ENCODE measurements at regions not wholly inside any gene's neighbourhood (a gene's known extent, or its start where the extent isn't known, plus 50 kb on each side); places are given as distances from the start of the nearest gene placed in this dataset.

DNA sequence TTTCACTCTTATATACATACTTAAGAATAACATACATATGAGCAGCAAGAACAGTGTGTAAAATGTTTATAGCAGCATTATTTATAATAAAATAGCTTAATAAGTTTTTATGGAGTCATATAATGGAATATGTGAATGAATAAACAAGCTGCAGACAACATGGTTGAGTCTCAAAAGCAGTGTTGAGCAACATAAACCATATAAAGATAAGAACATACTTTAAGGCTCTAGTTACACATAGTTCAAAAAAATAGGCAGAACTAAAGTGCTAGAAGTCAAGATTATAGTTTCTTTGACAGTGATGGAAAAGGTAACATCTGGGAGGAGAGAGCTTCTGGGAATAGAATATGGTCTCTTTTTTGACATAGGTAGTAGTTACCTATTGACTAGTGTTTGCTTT lies 53.7 kb upstream of the ADAMTS19 start:
- DNase-seq = no peak
